PC-9 (cell line): ENCODE measurements at regions not wholly inside any gene's neighbourhood (a gene's known extent, or its start where the extent isn't known, plus 50 kb on each side); places are given as distances from the start of the nearest gene placed in this dataset.
"Not testable (repeated sequence)": the region's sequence is repeated elsewhere in the genome, so short reads cannot be mapped to it uniquely, and the experiment has no call there.

Experiments
- BruUV-seq: library from RNA; stranded (reverse); fragments of 400-500 nt; replicated peaks from 2 replicates; lab custom pipeline; 2021; lab: Mats Ljungman, UMichigan
- CTCF ChIA-PET: fragments of 300-600 bp; sonication (Branson Sonifier 250); formaldehyde crosslinking; loops from one replicate; lab custom pipeline; 2022; ENCODE audit warnings: antibody characterized with exemption; lab: Charles Lee
- POLR2A ChIA-PET: fragments of 300-600 bp; sonication (Branson Sonifier 250); formaldehyde crosslinking; loops from one replicate; lab custom pipeline; 2022; ENCODE audit warnings: antibody characterized with exemption; ENCODE audit not compliant: unreplicated experiment; lab: Charles Lee
- DNase-seq, 2 experiments: peaks; one replicate each; pipeline versions ENCODE4 v3.0.0 to v3.0.0-alpha.2; 2015 to 2022; ENCODE audit warnings: mixed read lengths in 1 of 2
- H2AFZ ChIP-seq: fragments of 200-600 bp; sonication (generic); 2 replicates; pipeline ENCODE4 v1.8.1; 2017; ENCODE audit warnings: antibody characterized with exemption
- H3F3A ChIP-seq: fragments of 200-600 bp; sonication (generic); 2 replicates; pipeline ENCODE4 v1.8.1; 2017; ENCODE audit warnings: antibody characterized with exemption, mild to moderate bottlenecking, low read depth; ENCODE audit not compliant: insufficient read depth
- H3K27ac ChIP-seq: fragments of 200-600 bp; sonication (generic); 2 replicates; pipeline ENCODE4 v1.6.1; 2016; ENCODE audit warnings: mixed run types
- H3K27me3 ChIP-seq: fragments of 200-600 bp; sonication (generic); 2 replicates; pipeline ENCODE4 v1.6.1; 2016; ENCODE audit warnings: low read depth, mixed run types; ENCODE audit not compliant: insufficient read depth
- H3K36me3 ChIP-seq: fragments of 200-600 bp; sonication (generic); 2 replicates; pipeline ENCODE4 v1.6.1; 2016; ENCODE audit warnings: low read depth, mixed run types
- H3K4me1 ChIP-seq: fragments of 200-600 bp; sonication (generic); replicated peaks from 2 replicates; pipeline ENCODE4 v1.6.1; 2016; ENCODE audit warnings: mixed run types; ENCODE audit not compliant: insufficient read depth
- H3K4me2 ChIP-seq: fragments of 200-600 bp; sonication (generic); 2 replicates; pipeline ENCODE4 v1.6.1; 2017; ENCODE audit warnings: mixed run types
- H3K4me3 ChIP-seq: fragments of 200-600 bp; sonication (generic); 2 replicates; pipeline ENCODE4 v1.6.1; 2016; ENCODE audit warnings: mixed run types
- H3K79me2 ChIP-seq: fragments of 200-600 bp; sonication (generic); 2 replicates; pipeline ENCODE4 v1.6.1; 2017; ENCODE audit warnings: low read depth, mixed run types
- H3K9me2 ChIP-seq: fragments of 200-600 bp; sonication (generic); 2 replicates; pipeline ENCODE4 v1.8.1; 2017; ENCODE audit warnings: mild to moderate bottlenecking; ENCODE audit not compliant: insufficient read depth
- H3K9me3 ChIP-seq: fragments of 200-600 bp; sonication (generic); 2 replicates; pipeline ENCODE4 v1.8.1; 2016; ENCODE audit warnings: low read depth; ENCODE audit not compliant: insufficient read depth
- H4K20me1 ChIP-seq: fragments of 200-600 bp; sonication (generic); 2 replicates; pipeline ENCODE4 v1.8.1; 2017; ENCODE audit not compliant: insufficient read depth
- EZH2 ChIP-seq: fragments of 200-600 bp; sonication (generic); IDR thresholded peaks from 2 replicates; pipeline ENCODE4 v1.8.0; 2017; ENCODE audit warnings: antibody characterized with exemption, low read depth
- intact Hi-C: fragments of 100-400 bp; cut with micrococcal nuclease; formaldehyde crosslinking; loops from one replicate; pipeline ENCODE4 v1.10.0; 2022; ENCODE audit not compliant: unreplicated experiment
- TF ChIP-seq, protein P1 (sequence below): fragments of 200-600 bp; sonication (generic); conservative IDR thresholded peaks from 2 replicates; pipeline ENCODE4 v1.6.1; 2017; ENCODE audit warnings: mixed run types, antibody characterized with exemption, mild to moderate bottlenecking, moderate library complexity

DNA sequence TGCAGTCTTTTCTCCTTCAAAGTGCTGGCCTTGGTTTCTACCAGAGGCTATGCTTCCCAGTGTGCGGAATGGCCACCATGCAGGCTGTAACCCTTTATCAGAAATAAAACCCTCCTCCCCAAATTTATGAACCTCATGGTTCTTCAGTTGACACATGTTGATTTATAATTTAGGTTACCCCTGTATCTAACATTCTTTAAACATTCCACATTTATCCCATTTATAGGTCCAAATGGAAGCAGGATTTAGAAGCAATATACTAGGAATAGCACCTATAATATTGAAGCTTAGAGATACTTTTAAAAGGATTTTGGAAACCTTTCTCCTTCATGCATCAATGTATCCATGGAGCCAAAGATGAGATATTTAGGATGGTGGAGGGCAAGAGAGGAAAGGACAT lies 438.8 kb upstream of the C16orf82 start:
- DNase-seq = no peak
- Histone ChIP-seq H4K20me1 (no peaks in the 10 kb centered on the region), H3K36me3 (no peaks in the 10 kb centered on the region), H3K4me3 (no peak overlapping the region), H2AFZ (no peak overlapping the region), H3K9me2 (no peaks in the 10 kb centered on the region), H3K79me2 (no peaks in the 10 kb centered on the region), H3K4me2 (no peak overlapping the region), H3K27ac (no peak overlapping the region), H3K27me3 (no peaks in the 10 kb centered on the region), H3K4me1 (no peaks in the 10 kb centered on the region), H3F3A (no peaks in the 10 kb centered on the region), H3K9me3 (no peaks in the 10 kb centered on the region)
- CTCF ChIA-PET = no interaction called here
- POLR2A ChIA-PET = no interaction called here
- TF ChIP-seq, protein P1, sequence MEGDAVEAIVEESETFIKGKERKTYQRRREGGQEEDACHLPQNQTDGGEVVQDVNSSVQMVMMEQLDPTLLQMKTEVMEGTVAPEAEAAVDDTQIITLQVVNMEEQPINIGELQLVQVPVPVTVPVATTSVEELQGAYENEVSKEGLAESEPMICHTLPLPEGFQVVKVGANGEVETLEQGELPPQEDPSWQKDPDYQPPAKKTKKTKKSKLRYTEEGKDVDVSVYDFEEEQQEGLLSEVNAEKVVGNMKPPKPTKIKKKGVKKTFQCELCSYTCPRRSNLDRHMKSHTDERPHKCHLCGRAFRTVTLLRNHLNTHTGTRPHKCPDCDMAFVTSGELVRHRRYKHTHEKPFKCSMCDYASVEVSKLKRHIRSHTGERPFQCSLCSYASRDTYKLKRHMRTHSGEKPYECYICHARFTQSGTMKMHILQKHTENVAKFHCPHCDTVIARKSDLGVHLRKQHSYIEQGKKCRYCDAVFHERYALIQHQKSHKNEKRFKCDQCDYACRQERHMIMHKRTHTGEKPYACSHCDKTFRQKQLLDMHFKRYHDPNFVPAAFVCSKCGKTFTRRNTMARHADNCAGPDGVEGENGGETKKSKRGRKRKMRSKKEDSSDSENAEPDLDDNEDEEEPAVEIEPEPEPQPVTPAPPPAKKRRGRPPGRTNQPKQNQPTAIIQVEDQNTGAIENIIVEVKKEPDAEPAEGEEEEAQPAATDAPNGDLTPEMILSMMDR = no peak
- no peak for TF ChIP-seq EZH2
- no TSS peak for BruUV-seq
- intact Hi-C loops = no loop called here

DNA sequence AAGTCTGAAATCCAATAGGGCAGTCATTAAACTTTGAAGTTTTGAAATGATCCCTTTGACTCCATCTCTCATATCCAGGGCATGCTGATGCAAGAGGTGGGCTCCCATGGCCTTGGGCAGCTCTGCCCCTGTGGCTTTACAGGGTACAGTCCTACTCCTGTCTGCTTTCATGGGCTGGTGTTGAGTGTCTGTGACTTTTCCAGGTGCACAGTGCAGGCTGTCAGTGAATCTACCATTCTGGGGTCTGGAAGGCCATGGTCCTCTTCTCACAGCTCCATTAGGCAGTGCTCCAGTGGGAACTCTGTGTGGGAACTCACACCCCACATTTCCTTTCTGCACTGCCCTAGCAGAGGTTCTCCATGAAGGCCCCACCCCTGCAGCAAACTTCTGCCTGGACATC lies 435.4 kb upstream of the C16orf82 start:
- H3K9me3 ChIP-seq, H3F3A ChIP-seq, H4K20me1 ChIP-seq, H3K27me3 ChIP-seq, H3K4me1 ChIP-seq, H3K36me3 ChIP-seq, DNase-seq, H3K4me3 ChIP-seq, H3K27ac ChIP-seq, H2AFZ ChIP-seq, H3K79me2 ChIP-seq, POLR2A ChIA-PET, intact Hi-C loops, CTCF ChIA-PET, BruUV-seq, H3K4me2 ChIP-seq, H3K9me2 ChIP-seq: not testable (repeated sequence)

GRCh38 chr16:26642047-26642664 lies 424.6 kb upstream of the C16orf82 start:
- BruUV-seq = no TSS peak
- Histone ChIP-seq H3K79me2 (no peaks in the 10 kb centered on the region), H3K9me2 (no peaks in the 10 kb centered on the region), H3K36me3 (no peaks in the 10 kb centered on the region), H3F3A (no peaks in the 10 kb centered on the region), H3K27ac (no peak overlapping the region), H3K4me1 (no peaks in the 10 kb centered on the region), H3K4me3 (no peak overlapping the region), H4K20me1 (no peaks in the 10 kb centered on the region), H2AFZ (no peak overlapping the region), H3K27me3 (no peaks in the 10 kb centered on the region), H3K9me3 (no peaks in the 10 kb centered on the region), H3K4me2 (no peak overlapping the region)
- no peak for DNase-seq
- POLR2A ChIA-PET = no interaction called here
- TF ChIP-seq, protein P1 = no peak
- no peak for TF ChIP-seq EZH2
- CTCF ChIA-PET = no interaction called here
- intact Hi-C loops = no loop called here

- Histone ChIP-seq H3K4me3 (no peak overlapping the region), H3F3A (no peaks in the 10 kb centered on the region), H3K9me3 (no peaks in the 10 kb centered on the region), H3K4me2 (no peak overlapping the region), H2AFZ (no peak overlapping the region), H4K20me1 (no peaks in the 10 kb centered on the region), H3K9me2 (no peaks in the 10 kb centered on the region), H3K79me2 (no peaks in the 10 kb centered on the region), H3K27ac (no peak overlapping the region), H3K36me3 (no peaks in the 10 kb centered on the region), H3K27me3 (no peaks in the 10 kb centered on the region), H3K4me1 (no peaks in the 10 kb centered on the region)
- DNase-seq = no peak
- TF ChIP-seq, protein P1 = no peak
- TF ChIP-seq EZH2 = no peak
- no TSS peak for BruUV-seq
- intact Hi-C loops = no loop called here
- ChIA-PET CTCF (no interaction called here), POLR2A (interaction anchor here (0.6 kb wide), 1 partner anchor 1503 kb away, joined by 3 read pairs; no protein-coding TSS in a partner anchor)
Measured at GRCh38 chr16:26643519-26643918, 423.2 kb upstream of the C16orf82 start.
